SIG-M5 treated with dmso at 0.1 percent for 504 hours (cell line): ENCODE measurements at regions not wholly inside any gene's neighbourhood (a gene's known extent, or its start where the extent isn't known, plus 50 kb on each side); places are given as distances from the start of the nearest gene placed in this dataset.
"Not testable (repeated sequence)": the region's sequence is repeated elsewhere in the genome, so short reads cannot be mapped to it uniquely, and the experiment has no call there.

Source experiments
- DNase-seq: peaks from one replicate; lab custom pipeline; 2025; ENCODE audit not compliant: unreplicated experiment; lab: John Stamatoyannopoulos, UW

DNA sequence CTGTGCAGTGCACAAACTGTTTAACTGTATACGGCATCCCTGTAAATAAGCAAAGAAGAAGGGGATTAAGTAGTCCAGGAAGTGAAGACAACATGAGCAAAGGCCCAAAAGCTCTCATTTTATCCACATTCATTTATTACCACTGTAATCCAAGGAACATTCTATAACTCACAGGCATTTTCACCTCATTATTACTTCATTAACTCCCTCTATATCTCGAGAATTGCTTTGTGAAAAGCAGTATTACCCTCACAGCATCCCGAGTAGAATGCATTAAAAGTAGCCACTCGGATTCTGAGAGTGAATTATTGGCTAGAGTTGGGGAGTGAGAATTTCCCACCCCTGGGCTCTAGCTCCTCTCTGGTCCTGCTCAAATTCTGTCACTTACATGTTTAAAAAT is 51.0 kb upstream of the CHCHD3 start:
- DNase-seq = no peak

DNA sequence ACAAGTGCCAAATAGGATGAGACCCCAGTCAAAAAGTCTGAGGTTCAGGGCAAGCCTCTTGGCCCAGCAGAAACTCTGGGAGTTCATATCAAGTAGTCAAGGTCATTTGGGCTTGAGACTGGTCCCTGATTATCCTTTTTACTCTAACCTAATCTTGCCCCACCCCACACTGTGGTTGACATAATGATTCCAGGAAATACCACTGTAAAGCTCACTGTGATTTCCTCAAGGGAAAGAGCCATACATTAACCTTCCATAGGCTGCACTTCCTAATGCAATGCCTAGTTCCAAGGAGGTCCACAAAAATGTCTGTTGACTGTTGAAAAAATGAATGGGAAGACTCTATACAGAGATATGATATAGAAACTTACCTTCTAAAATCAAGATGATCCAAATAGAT is 52.9 kb upstream of the CHCHD3 start:
- DNase-seq = no peak

DNA sequence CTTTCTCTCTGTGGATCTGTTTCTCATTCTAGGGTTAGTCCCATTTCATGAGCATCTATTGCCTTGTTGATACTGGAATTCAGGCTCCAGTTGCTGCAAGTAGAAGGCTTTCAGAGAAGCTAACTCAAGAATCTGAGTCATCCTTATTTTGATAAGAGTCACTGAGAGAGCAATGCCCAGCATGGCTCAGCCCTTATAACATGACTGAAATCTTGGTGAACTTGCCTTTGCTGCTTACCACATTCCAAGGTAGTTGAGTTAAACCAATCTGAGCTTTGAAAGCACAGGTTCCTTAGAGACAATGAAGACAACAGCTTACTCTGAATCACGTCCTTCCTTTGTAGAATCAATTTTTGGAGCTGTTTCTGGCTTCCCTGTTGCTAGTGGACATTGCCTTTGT is 53.6 kb upstream of the CHCHD3 start:
- DNase-seq = no peak

DNA sequence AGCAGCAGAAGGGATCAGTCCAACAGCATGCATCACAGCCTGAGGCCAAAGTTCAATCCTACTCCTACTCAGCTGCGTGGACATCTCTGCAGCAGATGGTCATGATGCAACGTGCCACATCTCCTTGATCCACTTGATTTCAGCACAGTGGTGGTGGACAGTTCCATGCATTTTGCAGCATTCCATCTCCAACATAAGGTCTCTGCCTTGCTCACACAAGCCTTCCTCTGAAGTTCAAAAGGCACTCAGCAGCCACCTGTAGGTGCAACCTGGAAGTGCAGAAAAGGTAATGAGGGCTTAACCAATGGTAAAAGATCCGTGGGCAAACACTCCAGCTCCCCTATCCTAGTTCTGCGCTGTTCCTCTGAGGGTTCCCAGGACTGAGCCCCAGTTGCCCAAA is 57.5 kb upstream of the CHCHD3 start:
- DNase-seq = peak; percentile 2

DNA sequence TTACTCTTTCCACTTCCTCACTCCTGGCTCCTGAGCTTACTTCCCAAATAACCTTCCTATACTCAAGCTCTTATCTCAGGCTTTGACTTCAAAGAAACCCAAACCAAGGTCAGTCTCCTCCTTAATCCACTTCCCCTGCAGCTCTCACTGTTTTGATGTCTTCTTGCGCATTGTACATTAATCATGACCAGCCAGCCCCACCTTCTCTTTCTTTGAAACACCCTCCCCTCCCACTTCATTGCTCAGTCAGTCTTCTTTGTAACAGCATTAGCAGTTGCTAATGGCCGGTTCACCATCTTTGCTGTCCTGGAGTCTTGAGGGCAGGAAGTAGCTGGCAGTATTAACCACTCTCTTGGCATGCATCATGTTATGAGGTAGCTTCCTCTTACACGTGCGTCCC is 57.9 kb upstream of the CHCHD3 start:
- DNase-seq = no peak

DNA sequence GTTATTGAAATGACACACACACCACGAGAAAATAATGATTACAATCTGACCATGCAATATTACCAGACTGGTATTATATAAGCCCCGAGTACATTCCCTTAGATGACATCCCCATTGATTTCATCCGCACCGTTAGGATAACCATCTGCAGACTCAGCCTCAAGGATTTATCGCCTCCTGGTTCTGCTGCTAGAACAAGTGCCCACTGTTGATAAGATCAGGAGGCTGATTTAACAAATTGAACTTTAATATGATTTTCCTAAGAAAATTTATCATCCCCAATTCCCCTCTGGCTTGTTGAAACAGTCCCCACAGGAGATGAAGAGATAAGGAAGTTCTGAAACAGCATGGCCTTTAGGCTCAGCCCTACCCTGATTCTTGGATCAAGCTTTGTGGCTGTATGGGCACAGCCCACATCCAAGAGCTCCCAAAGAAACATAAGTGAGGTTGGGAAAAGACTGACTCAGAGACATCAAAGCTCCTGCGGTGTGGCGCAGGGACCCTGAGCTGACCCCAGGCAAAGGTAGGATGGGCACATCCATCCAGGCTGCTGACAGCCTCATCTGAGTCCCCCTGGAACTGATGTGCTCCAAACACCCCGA is 59.2 kb upstream of the CHCHD3 start:
- no peak for DNase-seq

DNA sequence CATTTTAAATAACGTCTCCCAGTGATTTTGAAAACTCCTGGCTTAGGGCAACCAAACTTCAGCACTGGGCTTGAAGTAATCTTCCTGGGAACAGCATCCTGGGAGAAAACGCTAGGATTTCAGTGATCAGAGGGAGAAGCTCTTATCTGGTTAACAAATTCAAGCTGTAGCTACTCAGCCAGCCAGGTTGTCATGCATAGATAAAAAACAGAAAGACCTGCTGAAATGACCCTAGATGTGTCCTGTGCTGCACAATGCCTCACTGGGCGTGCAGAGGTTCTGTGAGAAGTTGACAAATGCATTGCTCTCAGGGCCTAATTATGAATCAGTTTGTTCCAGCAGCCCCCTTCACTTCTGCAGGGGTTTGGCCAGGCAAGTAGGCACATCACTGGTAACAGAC is 68.9 kb upstream of the CHCHD3 start:
- no peak for DNase-seq

DNA sequence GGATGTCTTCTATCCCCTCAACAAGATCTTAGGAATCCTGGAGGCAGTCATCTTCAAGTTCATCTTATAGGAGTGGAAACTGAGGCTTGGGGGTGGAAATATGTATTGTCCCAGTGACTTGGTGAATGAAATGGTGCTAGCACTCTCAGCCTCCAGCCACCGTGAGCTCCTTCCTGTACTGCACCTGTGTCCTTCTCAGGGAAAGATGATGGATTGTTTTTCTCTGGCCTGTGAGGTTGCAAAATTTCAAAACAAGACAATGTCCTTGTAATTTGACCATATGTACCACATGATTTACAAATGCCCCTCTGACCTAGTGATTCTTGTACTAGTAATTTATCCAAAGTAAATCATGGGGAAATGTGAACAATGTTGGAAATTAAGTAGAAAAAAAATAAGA is 71.0 kb upstream of the CHCHD3 start:
- DNase-seq = no peak

DNA sequence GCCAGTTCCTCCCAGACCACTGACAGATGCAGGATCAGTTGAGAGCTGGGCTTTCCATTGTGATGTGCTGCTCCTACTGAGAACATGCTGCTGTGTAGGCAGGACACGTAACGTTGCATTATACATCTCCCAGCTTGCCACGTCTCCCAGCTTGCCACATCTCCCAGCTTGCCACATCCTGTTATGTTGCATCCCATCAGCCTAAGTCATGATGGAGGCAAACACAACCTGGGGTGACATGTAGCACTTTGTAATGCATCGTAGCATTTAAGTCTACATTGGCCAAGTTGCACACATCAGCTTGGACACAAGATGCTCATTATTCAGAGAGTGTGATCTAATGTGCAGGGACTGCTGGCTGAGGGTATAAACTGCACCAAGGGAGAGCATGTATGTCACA is 73.3 kb upstream of the CHCHD3 start:
- no peak for DNase-seq

DNA sequence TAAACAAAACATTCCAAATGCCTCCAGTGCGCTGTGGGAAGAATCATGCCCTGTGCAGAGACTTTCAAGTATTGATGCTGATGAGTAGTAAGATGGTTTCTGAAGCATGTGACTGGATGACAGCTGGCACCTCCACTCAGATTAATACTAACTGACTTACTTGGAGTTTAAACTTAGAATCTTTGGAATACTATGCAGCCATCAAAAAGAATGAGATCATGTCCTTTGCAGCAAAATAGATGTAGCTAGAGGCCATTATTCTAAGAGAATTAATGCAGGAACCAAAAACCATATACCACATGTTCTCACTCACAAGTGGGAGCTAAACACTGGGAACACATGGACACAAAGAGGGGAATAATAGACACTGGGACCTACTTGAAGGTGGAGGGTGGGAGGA is 73.8 kb upstream of the CHCHD3 start:
- no peak for DNase-seq

DNA sequence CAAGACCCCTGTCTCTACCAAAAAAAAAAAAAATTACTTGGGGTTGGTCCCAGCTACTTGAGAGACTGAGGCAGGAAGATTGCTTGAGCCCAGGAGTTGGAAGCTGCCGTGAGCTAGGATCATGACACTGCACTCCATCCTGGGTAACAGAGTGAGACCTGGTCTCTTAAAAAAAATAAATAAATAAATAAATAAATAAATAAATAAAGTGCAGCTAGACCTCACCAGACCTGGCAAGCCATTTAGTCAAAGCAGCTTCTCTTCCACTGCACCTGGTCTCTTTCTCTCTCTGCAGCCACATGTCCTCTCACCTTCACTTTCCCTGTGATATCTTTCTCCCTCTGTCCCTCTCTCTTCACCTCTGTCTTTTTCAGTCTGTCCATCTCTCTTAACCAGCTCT is 75.2 kb upstream of the CHCHD3 start:
- no peak for DNase-seq

DNA sequence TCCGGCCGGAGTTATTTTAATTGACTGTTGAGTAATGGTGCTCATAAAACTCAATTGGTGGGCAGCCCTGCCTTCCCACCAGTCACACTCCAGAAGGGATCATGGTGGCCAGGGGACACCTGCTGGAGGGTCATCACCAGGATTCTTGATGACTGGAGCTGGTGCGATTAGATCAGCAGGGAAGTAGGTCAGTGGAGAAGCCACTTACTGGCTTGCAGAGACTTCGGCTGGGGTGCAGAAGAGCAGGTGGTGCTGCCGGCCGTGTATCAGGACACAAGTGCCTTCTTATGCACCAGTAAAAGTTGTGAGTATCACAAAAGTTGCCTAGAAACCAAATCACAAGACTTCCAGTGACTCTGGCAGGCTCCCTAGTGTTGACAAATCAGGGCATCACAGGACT is 82.6 kb upstream of the CHCHD3 start:
- no peak for DNase-seq

DNA sequence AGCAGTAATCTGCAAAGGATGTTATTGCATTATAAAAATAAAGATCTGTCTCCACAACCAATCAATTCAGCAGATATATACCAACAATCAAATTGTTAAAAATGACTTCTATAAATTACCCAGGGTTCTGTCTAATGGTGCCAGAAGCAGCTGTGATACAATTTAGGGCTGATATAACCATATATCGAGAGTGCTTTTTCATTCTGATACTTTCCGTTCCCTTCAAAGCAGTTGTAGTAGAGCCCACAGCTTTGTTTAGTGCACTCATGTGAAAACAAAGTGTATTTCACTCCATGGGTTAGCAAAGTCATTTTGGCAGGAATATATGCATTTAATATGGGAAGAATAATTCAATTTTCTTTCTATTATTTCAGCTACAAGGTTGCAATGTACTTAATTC is 83.1 kb upstream of the CHCHD3 start:
- no peak for DNase-seq

DNA sequence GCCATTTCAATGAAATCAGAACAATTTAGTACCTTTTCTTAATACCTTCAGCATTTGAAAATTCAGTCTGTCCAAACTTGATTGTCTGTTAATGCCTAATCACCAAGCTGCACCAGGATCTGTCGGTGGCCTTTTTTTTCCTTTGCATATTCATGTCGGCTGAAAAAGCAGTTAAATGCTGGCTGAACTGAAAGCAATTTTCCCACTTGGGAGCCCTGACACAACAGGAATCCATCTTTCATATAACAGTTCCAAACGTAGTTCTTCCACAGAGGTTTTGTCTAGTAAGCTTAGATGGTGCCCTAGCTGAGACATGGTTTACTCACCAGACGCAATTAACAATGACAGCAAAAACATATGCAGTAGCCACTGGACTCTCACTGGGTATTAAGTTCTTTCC is 83.6 kb upstream of the CHCHD3 start:
- no peak for DNase-seq

DNA sequence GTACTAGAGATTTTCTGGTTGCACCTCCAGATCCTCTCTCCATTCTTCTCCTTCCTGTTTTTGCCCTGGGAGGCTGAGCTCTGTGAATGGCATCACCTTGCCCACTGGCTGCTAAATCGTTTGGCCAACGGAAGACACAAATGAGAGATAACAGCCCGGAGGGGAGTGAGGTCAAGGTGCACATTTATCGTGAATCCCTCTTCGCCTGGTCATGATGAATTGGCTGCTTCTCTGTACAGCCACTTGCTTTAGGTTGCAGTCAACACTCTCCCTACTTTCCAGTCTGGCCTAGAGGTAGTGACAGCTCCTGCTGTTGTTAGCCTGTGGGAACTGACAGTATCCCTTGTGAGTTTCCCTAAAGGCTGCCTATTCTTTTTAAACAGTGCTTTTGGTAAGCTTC is 85.4 kb upstream of the CHCHD3 start:
- no peak for DNase-seq

DNA sequence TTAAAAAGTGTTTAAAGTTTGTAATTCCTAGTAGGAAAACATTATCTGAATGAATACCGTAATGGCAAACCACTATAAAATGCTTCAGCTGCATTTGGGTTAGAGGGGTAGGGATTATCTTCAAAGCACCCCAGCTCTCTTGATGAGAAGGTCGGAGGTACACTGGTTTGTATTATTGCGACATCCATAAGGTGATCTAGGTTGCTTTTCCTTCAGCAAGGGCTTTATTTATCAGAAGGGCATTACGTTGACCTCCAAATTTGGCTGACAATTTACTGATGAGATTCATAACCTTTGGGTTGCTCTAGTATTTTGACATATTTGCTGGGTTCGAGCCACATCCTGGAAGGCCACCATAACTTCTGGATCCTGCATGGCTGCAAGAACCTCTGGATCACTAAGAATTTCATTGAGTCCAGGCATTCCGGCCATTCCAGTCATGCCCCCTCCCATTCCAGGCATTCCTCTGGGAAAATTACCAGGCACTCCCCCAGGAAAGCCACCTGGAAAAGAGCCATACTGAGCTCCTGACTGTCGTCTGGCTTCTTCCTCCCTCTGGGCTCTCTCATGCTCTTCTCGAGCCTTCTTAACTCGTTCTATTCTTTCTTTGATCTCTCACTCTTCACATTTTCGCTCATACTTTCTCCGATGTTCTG is 83.6 kb upstream of the EXOC4 start:
- not testable (repeated sequence) for DNase-seq

DNA sequence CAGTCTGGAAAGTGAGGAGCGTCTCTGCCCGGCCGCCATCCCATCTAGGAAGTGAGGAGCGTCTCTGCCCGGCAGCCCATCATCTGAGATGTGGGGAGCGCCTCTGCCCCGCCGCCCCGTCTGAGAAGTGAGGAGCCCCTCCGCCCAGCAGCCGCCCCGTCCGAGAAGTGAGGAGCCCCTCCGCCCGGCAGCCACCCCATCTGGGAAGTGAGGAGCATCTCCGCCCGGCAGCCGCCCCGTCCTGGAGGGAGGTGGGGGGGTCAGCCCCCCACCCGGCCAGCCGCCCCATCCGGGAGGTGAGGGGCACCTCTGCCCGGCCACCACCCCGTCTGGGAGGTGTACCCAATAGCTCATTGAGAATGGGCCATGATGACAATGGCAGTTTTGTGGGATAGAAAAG is 75.4 kb upstream of the EXOC4 start:
- not testable (repeated sequence) for DNase-seq

DNA sequence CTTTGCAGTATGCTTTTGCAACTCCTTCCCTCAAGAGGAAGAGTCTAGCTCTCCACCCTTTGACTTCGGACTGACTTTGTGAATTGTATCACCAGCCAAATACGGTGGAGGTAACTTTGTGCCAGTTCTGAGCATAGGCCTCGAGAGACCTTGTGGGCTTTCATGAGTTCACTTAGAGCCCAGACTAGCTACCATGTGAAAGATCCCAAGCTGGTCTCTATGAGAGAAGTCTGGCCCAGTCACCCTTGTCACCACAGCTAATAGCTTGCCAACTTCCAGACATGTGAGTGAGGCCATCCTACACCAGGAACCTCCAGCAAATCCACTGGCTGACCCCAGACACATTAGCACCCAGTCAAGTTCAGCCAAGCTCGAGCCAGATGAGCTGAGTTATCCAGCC is 72.2 kb upstream of the EXOC4 start:
- no peak for DNase-seq

DNA sequence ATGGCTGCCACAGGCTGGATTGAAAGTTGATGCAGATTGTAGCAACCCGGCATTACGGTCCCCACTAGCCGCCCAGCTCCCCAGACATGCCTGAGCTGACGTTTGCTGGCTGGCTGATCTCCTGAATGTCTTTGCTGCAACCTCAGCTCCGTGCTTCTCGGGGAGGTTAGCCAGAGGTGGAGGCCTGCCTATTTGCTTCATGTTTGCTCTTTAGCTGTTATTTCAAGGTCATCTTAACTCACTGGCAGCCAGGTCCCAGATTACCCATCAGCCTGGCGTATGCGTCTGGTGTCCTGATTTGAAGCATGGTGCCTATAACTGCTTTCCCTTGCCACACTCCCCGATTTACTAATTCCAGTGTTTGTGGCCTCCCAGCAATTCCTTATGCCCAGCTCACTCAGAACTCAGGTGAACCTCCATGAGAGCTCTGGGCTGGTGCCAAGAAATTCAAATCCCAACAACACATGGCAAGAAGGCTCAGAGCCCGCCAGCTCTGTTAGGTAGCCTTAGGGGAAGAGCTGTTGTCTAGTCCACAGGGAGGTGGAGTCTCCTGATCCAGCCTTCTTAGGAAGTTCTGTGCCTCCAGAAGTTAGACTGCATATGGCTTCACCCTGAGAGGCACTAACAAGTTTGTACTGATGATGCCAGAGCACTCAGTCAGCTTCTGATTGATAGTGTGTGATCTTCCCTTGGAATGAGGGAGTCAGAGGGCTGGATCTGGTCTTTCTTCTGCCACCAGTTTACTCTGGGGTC is 69.7 kb upstream of the EXOC4 start:
- DNase-seq = no peak

DNA sequence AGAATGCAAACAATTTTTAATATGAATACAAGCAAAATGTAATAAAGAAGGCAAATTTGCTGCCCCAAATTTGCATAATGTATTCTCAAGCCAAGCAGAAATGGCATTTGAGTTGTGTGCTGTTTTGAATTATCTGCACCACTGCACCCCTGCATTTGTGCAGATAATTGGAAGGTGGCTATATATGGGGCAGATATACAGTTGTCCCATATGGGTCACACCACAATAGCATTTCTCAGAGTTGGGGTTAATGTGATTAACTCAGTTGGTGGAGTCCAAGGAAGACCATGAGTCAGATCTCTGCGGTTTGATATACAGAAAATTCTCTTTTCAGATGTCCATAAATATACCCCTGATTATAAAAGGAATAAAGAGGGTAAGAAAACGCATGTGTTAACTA is 68.9 kb upstream of the EXOC4 start:
- no peak for DNase-seq

DNA sequence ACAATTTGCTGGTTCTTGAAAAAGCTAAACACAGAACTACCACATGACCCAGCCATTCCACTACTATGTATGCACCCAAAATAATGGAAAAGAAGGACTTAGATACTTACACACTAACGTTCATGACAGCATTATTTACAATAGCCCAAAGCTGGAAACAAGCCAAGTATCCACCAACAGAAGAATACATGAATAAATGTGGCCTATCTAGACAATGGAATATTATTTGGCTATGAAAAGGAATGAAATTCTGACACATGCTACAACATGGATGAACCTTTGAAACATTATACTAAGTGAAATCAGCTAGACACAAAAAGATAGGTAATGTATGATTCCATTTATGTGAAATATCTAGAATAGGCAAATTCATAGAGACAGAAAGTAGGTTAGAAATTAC is 67.4 kb upstream of the EXOC4 start:
- DNase-seq = no peak

DNA sequence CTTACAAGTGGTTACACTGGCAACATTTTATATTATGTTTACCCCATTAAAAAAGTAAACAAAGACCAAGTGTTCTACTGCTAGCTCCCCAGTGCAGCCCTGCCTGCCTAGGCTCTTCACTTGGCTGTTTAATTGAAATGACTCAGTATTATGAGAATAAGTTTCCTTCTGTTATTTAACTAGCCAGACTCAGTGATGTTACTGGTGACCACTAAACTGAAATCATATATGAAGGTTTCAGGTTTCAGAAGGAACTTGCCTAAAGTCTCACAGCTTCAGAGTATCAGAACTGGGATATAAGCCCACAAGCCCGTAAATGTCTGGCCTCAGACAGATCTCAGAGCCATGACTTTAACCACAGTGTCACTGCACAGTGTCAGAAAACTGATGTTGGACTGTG is 66.8 kb upstream of the EXOC4 start:
- no peak for DNase-seq

DNA sequence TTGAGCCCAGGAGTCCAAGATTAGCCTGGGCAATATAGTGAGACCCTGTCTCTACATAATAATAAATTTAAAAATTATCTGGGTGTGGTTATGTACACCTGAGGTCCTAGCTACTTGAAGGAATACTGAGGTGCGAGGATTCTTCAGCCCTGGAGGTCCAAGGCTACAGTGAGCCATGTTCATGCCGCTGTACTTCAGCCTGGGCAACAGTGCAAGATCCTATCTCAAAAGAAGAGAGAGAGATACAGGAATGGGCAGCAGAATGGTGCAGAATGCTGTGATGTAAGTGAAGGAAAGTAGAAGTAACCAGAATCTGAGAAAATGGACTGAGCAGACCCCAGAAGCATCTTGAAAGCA is 62.7 kb upstream of the EXOC4 start:
- no peak for DNase-seq
